ENCODE measurements at regions not wholly inside any gene's neighbourhood (a gene's known extent, or its start where the extent isn't known, plus 50 kb on each side); places are given as distances from the start of the nearest gene placed in this dataset.

GRCh38 chr13:27370305-27370872 is 54.0 kb upstream of the GTF3A start:
- no peak for DNase-seq

- DNase-seq, result no peak
Observed at GRCh38 chr13:27371932-27372331, 52.5 kb upstream of the GTF3A start.

- peak; percentile 73 to 90 for DNase-seq
Observed at GRCh38 chr13:27372896-27373295, 51.5 kb upstream of the GTF3A start.

- no peak for DNase-seq
Observed at GRCh38 chr13:27374126-27374613, 50.2 kb upstream of the GTF3A start.
